ENCODE measurements at regions not wholly inside any gene's neighbourhood (a gene's known extent, or its start where the extent isn't known, plus 50 kb on each side); places are given as distances from the start of the nearest gene placed in this dataset.

- Histone ChIP-seq H3K4me1 (ENCODE audit: control insufficient read depth, insufficient read depth, low read length) (peaks cover 9% of the 10 kb centered on the region), H2AFZ (ENCODE audit: control insufficient read depth, low read depth, low read length) (no peak overlapping the region), H4K20me1 (ENCODE audit: control insufficient read depth, insufficient read depth) (no peaks in the 10 kb centered on the region), H3K9me3 (replicated peaks; ENCODE audit: control insufficient read depth, insufficient read depth, low read length) (no peaks in the 10 kb centered on the region; the same call in 2 of the 3 replicates), H3K27me3 (replicated peaks in 1 of 2; ENCODE audit: control insufficient read depth in 2 of 2, insufficient read depth in 2 of 2, low read length in 1 of 2) (no peaks in the 10 kb centered on the region; a peak in 1 of 4 replicates), H3K4me3 (no peak overlapping the region), H3K27ac (ENCODE audit: control insufficient read depth, insufficient read depth) (no peak overlapping the region), H3K79me2 (ENCODE audit: control insufficient read depth, insufficient read depth, low read length) (no peaks in the 10 kb centered on the region), H3K9ac (ENCODE audit: control insufficient read depth, insufficient read depth, low read length) (no peak overlapping the region), H3K36me3 (ENCODE audit: control insufficient read depth in 2 of 2, insufficient read depth in 2 of 2, low read length in 1 of 2) (no peaks in the 10 kb centered on the region), H3K4me2 (ENCODE audit: control insufficient read depth, insufficient read depth) (no peak overlapping the region)
- no TSS peak for BruUV-seq (replicated peaks)
- in situ Hi-C loops (cut with MboI), result no loop called here
- DNase-seq (ENCODE audit: low read depth, low spot score) (no peak), ATAC-seq (no peak), FAIRE-seq (no peak)
- ChIA-PET CTCF (no interaction called here), RAD21 (ENCODE audit: unreplicated experiment) (interaction anchor here (1.1 to 1.2 kb wide), 2 partner anchors 14 to 85 kb away, joined by 3 read pairs; no protein-coding TSS in a partner anchor), SMC1A (ENCODE audit: uncharacterized antibody, unreplicated experiment) (interaction anchor here (0.9 to 2.8 kb wide), 5 partner anchors 15 to 616 kb away, joined by 3 to 6 read pairs (median 4); no protein-coding TSS in a partner anchor), POLR2A (no interaction called here)
- intact Hi-C loops (cut with micrococcal nuclease; ENCODE audit: unreplicated experiment), result no loop called here
- 47% methylated on average over 4 of the region's 4 CpGs for WGBS (ENCODE audit: insufficient coverage, insufficient replicate concordance, low lambda C conversion rate, missing lambda C conversion rate)
- TF ChIP-seq ZNF207 (IDR thresholded peaks at IDR 0.05; ENCODE audit: borderline replicate concordance), result no peak
- no peak for TF ChIP-seq POLR2AphosphoS2 (IDR thresholded peaks at IDR 0.05; ENCODE audit: low read depth, low read length)
- no peak for TF ChIP-seq ATF3 (IDR thresholded peaks at IDR 0.05; ENCODE audit: borderline replicate concordance, extremely low read depth, low read depth, low read length)
- TF ChIP-seq RAD21 (IDR thresholded peaks at IDR 0.05; ENCODE audit: insufficient read depth, low read depth, low read length), result no peak
- TF ChIP-seq BHLHE40 (IDR thresholded peaks at IDR 0.05; ENCODE audit: borderline replicate concordance in 1 of 2, low read depth in 2 of 2, low read length in 1 of 2), result no peak
- no peak for TF ChIP-seq DPF2 (IDR thresholded peaks at IDR 0.05)
- no peak for TF ChIP-seq BCLAF1 (IDR thresholded peaks at IDR 0.05)
- no peak for TF ChIP-seq HCFC1 (IDR thresholded peaks at IDR 0.05; ENCODE audit: low read length)
- no peak for TF ChIP-seq SUPT20H (IDR thresholded peaks at IDR 0.05; ENCODE audit: borderline replicate concordance, control insufficient read depth, low read depth, low read length)
- no peak for TF ChIP-seq ZNF592 (IDR thresholded peaks at IDR 0.05)
- no peak for TF ChIP-seq USF1 (IDR thresholded peaks at IDR 0.05; ENCODE audit: borderline replicate concordance, extremely low read length, insufficient read depth, low read depth, low read length)
- TF ChIP-seq TCF7 (IDR thresholded peaks at IDR 0.05; ENCODE audit: borderline replicate concordance), result no peak
- no peak for TF ChIP-seq PAX5 (IDR thresholded peaks at IDR 0.05; ENCODE audit: borderline replicate concordance, low read depth, low read length)
Observed at GRCh38 chr6:14309516-14309915, 191.9 kb downstream of the CD83 start.

Measured in GM12878 (cell line).